GM18519 (cell line): ENCODE measurements at regions not wholly inside any gene's neighbourhood (a gene's known extent, or its start where the extent isn't known, plus 50 kb on each side); places are given as distances from the start of the nearest gene placed in this dataset.
"Not testable (repeated sequence)": the region's sequence is repeated elsewhere in the genome, so short reads cannot be mapped to it uniquely, and the experiment has no call there.

Experiments
- ATAC-seq: cut with Tn5 transposase; IDR thresholded peaks from one replicate; pipeline ENCODE4 v1.9.1; 2021; ENCODE audit warnings: mild to moderate bottlenecking, moderate library complexity; ENCODE audit not compliant: unreplicated experiment, low FRiP score

- no peak for ATAC-seq
Observed at GRCh38 chr2:129469871-129470270, 509.6 kb upstream of the RAB6C start.

- ATAC-seq = no peak
Observed at GRCh38 chr2:129478902-129479517, 500.5 kb upstream of the RAB6C start.

GRCh38 chr2:129479892-129480291 lies 499.6 kb upstream of the RAB6C start:
- no peak for ATAC-seq

GRCh38 chr2:129480790-129481189 lies 498.7 kb upstream of the RAB6C start:
- no peak for ATAC-seq

- no peak for ATAC-seq
Observed at GRCh38 chr2:129481306-129482219, 497.9 kb upstream of the RAB6C start.

- ATAC-seq = no peak
Observed at GRCh38 chr2:129482626-129483025, 496.8 kb upstream of the RAB6C start.

- ATAC-seq = peak; percentile 86
Observed at GRCh38 chr2:129483366-129483765, 496.1 kb upstream of the RAB6C start.

GRCh38 chr2:129484999-129485897 lies 494.2 kb upstream of the RAB6C start:
- ATAC-seq = no peak

GRCh38 chr2:129488376-129488775 lies 491.1 kb upstream of the RAB6C start:
- ATAC-seq = no peak

- ATAC-seq = no peak
Observed at GRCh38 chr2:129490641-129491040, 488.8 kb upstream of the RAB6C start.

- ATAC-seq = no peak
Observed at GRCh38 chr2:129491308-129491707, 488.2 kb upstream of the RAB6C start.

- ATAC-seq = no peak
Observed at GRCh38 chr2:129492548-129492947, 486.9 kb upstream of the RAB6C start.

- no peak for ATAC-seq
Observed at GRCh38 chr2:129499747-129500146, 479.7 kb upstream of the RAB6C start.

GRCh38 chr2:129502781-129503180 lies 476.7 kb upstream of the RAB6C start:
- no peak for ATAC-seq

GRCh38 chr2:129504646-129505045 lies 474.8 kb upstream of the RAB6C start:
- ATAC-seq = no peak

- ATAC-seq = no peak
Observed at GRCh38 chr2:129518937-129519336, 460.5 kb upstream of the RAB6C start.

- ATAC-seq = not testable (repeated sequence)
Observed at GRCh38 chr2:129532158-129532557, 447.3 kb upstream of the RAB6C start.

GRCh38 chr2:129548880-129549279 lies 430.6 kb upstream of the RAB6C start:
- ATAC-seq = no peak

GRCh38 chr2:129550536-129550935 lies 428.9 kb upstream of the RAB6C start:
- no peak for ATAC-seq

GRCh38 chr2:129554373-129554772 lies 425.1 kb upstream of the RAB6C start:
- no peak for ATAC-seq

- ATAC-seq = no peak
Observed at GRCh38 chr2:129559101-129559500, 420.4 kb upstream of the RAB6C start.
